ENCODE measurements at regions not wholly inside any gene's neighbourhood (a gene's known extent, or its start where the extent isn't known, plus 50 kb on each side); places are given as distances from the start of the nearest gene placed in this dataset.

DNA sequence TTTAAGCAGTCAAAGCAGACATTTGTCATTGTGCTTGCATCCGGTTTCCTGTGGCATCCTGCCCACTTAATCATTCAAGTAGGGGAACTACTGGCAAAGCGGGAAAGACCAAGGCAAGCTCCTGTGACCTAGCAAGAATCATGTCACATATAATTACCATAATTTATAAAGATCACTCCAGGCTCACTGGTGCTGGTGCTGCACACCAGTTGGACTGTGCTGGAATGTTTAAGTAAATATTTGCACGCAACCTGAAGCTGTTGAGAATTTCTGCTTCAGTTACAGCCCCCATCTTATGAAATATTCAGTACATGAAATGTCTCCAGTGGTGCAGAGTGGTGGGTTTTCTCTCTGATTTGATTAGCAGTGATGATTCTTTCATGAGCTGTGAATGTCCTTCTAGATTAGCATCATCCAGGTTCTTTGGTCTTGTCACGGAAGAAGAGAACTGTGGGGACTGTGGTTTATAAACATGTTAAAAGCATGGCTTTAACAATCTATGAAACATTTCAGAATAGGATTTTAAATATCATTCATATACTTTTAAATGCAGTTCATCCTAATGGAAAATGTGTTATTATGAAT lies 621.3 kb upstream of the EPHA6 start:
- no peak overlapping the region for H3K4me2 ChIP-seq (ENCODE audit: low read depth, low read length)
- H3K4me3 ChIP-seq (ENCODE audit: low read length): no peak overlapping the region
- no peaks in the 10 kb centered on the region for H4K20me1 ChIP-seq (ENCODE audit: insufficient read depth, low read length)
- H3K9ac ChIP-seq (ENCODE audit: low read length): no peak overlapping the region
- H3K36me3 ChIP-seq (replicated peaks; ENCODE audit: insufficient read depth, low read length): no peaks in the 10 kb centered on the region
- no peak overlapping the region for H2AFZ ChIP-seq (ENCODE audit: low read length)
- no peaks in the 10 kb centered on the region for H3K9me3 ChIP-seq (replicated peaks; ENCODE audit: insufficient read depth, low read length)
- no peak for DNase-seq
- H3K27ac ChIP-seq (ENCODE audit: low read length): no peak overlapping the region
- no peaks in the 10 kb centered on the region for H3F3A ChIP-seq (ENCODE audit: insufficient read depth, low read length)
- no peaks in the 10 kb centered on the region for H3K4me1 ChIP-seq (ENCODE audit: low read length)
- TF ChIP-seq EZH2phosphoT487 (IDR thresholded peaks at IDR 0.05; ENCODE audit: low read length): no peak
- no peak for TF ChIP-seq CTCF (IDR thresholded peaks at IDR 0.05; ENCODE audit: low read length)
- no peak for TF ChIP-seq EZH2 (optimal IDR thresholded peaks at IDR 0.05; ENCODE audit: low read depth, low read length)
- H3K9me2 ChIP-seq (replicated peaks; ENCODE audit: insufficient read depth, low read length): no peaks in the 10 kb centered on the region
- no peaks in the 10 kb centered on the region for H3K79me2 ChIP-seq (ENCODE audit: low read length)
- H3K27me3 ChIP-seq (replicated peaks; ENCODE audit: insufficient read depth, low read length): no peaks in the 10 kb centered on the region

DNA sequence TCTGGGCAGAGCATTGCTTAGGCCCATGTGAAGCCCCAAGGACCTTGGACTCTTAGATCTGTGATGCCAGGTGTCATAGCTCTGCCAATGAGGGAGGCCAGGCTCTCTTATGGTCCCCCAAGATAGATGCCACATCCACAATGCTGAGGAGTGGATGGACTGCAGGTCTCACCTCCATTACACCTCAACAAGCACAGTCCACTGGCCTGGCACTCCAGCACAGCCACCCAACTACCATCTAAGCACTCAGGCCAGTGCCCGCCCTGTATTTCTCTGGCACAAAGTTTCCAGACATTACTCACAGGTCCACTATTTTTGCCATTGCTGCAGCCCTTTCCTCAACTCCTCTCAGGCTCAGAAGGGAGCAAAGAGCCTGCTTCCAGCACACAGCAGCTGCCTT lies 613.5 kb upstream of the EPHA6 start:
- Histone ChIP-seq H3K4me3 (ENCODE audit: low read length) (no peak overlapping the region), H3F3A (ENCODE audit: insufficient read depth, low read length) (no peaks in the 10 kb centered on the region), H3K4me1 (ENCODE audit: low read length) (no peaks in the 10 kb centered on the region), H3K9me2 (replicated peaks; ENCODE audit: insufficient read depth, low read length) (no peaks in the 10 kb centered on the region), H3K27me3 (replicated peaks; ENCODE audit: insufficient read depth, low read length) (no peaks in the 10 kb centered on the region), H4K20me1 (ENCODE audit: insufficient read depth, low read length) (no peaks in the 10 kb centered on the region), H3K36me3 (replicated peaks; ENCODE audit: insufficient read depth, low read length) (no peaks in the 10 kb centered on the region), H3K79me2 (ENCODE audit: low read length) (no peaks in the 10 kb centered on the region), H3K27ac (ENCODE audit: low read length) (no peak overlapping the region), H2AFZ (ENCODE audit: low read length) (no peak overlapping the region), H3K9ac (ENCODE audit: low read length) (no peak overlapping the region), H3K4me2 (ENCODE audit: low read depth, low read length) (no peak overlapping the region), H3K9me3 (replicated peaks; ENCODE audit: insufficient read depth, low read length) (no peaks in the 10 kb centered on the region)
- no peak for DNase-seq
- TF ChIP-seq EZH2 (optimal IDR thresholded peaks at IDR 0.05; ENCODE audit: low read depth, low read length): no peak
- TF ChIP-seq EZH2phosphoT487 (IDR thresholded peaks at IDR 0.05; ENCODE audit: low read length): no peak
- no peak for TF ChIP-seq CTCF (IDR thresholded peaks at IDR 0.05; ENCODE audit: low read length)

DNA sequence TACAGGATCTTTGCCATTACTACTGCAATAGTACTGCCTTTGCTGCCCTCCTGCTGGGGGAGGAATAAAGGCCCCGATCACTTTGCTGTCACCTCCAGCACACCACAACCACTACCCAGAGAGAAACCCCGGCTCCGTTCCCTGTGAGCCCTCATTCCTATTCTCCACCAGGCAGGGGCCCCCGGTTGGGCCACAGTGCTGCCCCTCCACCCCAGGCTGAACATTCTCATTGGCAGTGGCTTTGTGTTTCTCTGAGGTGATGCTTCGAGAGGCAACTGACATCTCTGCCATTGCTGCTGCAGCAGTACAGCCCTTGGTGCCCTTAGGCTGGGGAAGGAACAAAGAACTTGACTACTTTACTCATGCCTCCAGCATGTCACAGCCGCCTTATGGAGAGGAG lies 612.9 kb upstream of the EPHA6 start:
- Histone ChIP-seq H3K27me3 (replicated peaks; ENCODE audit: insufficient read depth, low read length) (no peaks in the 10 kb centered on the region), H3K27ac (ENCODE audit: low read length) (no peak overlapping the region)

More for the DNA sequence above, 612.9 kb upstream of the EPHA6 start:
- Histone ChIP-seq H3K9ac (ENCODE audit: low read length) (no peak overlapping the region), H3K36me3 (replicated peaks; ENCODE audit: insufficient read depth, low read length) (no peaks in the 10 kb centered on the region), H2AFZ (ENCODE audit: low read length) (no peak overlapping the region), H3F3A (ENCODE audit: insufficient read depth, low read length) (no peaks in the 10 kb centered on the region), H3K79me2 (ENCODE audit: low read length) (no peaks in the 10 kb centered on the region), H3K4me3 (ENCODE audit: low read length) (no peak overlapping the region), H3K9me2 (replicated peaks; ENCODE audit: insufficient read depth, low read length) (no peaks in the 10 kb centered on the region), H4K20me1 (ENCODE audit: insufficient read depth, low read length) (no peaks in the 10 kb centered on the region), H3K4me1 (ENCODE audit: low read length) (no peaks in the 10 kb centered on the region), H3K4me2 (ENCODE audit: low read depth, low read length) (no peak overlapping the region), H3K9me3 (replicated peaks; ENCODE audit: insufficient read depth, low read length) (no peaks in the 10 kb centered on the region)
- DNase-seq: no peak
- TF ChIP-seq EZH2 (optimal IDR thresholded peaks at IDR 0.05; ENCODE audit: low read depth, low read length): no peak
- no peak for TF ChIP-seq EZH2phosphoT487 (IDR thresholded peaks at IDR 0.05; ENCODE audit: low read length)
- TF ChIP-seq CTCF (IDR thresholded peaks at IDR 0.05; ENCODE audit: low read length): no peak

Measured in MM.1S (cell line).